ENCODE measurements at regions not wholly inside any gene's neighbourhood (a gene's known extent, or its start where the extent isn't known, plus 50 kb on each side); places are given as distances from the start of the nearest gene placed in this dataset.

- ChIA-PET RAD21 (ENCODE audit: unreplicated experiment) (no interaction called here), CTCF (interaction anchor here (0.6 kb wide), 1 partner anchor 13 kb away, joined by 3 read pairs; no protein-coding TSS in a partner anchor), SMC1A (ENCODE audit: uncharacterized antibody, unreplicated experiment) (interaction anchor here (0.7 to 1.6 kb wide), 3 partner anchors 8 to 338 kb away, joined by 3 to 4 read pairs (median 3); no protein-coding TSS in a partner anchor), POLR2A (no interaction called here)
- Histone ChIP-seq H3K36me3 (ENCODE audit: control insufficient read depth in 2 of 2, insufficient read depth in 2 of 2, low read length in 1 of 2) (no peaks in the 10 kb centered on the region), H3K4me1 (ENCODE audit: control insufficient read depth, insufficient read depth, low read length) (no peaks in the 10 kb centered on the region), H3K9me3 (replicated peaks; ENCODE audit: control insufficient read depth, insufficient read depth, low read length) (no peaks in the 10 kb centered on the region; the same call in 2 of the 3 replicates), H4K20me1 (ENCODE audit: control insufficient read depth, insufficient read depth) (no peaks in the 10 kb centered on the region), H3K27me3 (replicated peaks in 1 of 2; ENCODE audit: control insufficient read depth in 2 of 2, insufficient read depth in 2 of 2, low read length in 1 of 2) (no peaks in the 10 kb centered on the region; a peak in 2 of 4 replicates), H3K27ac (ENCODE audit: control insufficient read depth, insufficient read depth) (no peak overlapping the region), H3K4me3 (no peak overlapping the region), H3K79me2 (ENCODE audit: control insufficient read depth, insufficient read depth, low read length) (no peaks in the 10 kb centered on the region), H3K9ac (ENCODE audit: control insufficient read depth, insufficient read depth, low read length) (no peak overlapping the region), H2AFZ (ENCODE audit: control insufficient read depth, low read depth, low read length) (no peak overlapping the region), H3K4me2 (ENCODE audit: control insufficient read depth, insufficient read depth) (no peak overlapping the region)
- FAIRE-seq = no peak
- intact Hi-C loops (cut with micrococcal nuclease; ENCODE audit: unreplicated experiment) = no loop called here
- WGBS (ENCODE audit: insufficient coverage, insufficient replicate concordance, low lambda C conversion rate, missing lambda C conversion rate) = 34% methylated on average over 4 of the region's 4 CpGs
- no TSS peak for BruUV-seq (replicated peaks)
- no peak for ATAC-seq
- no peak for DNase-seq (ENCODE audit: low read depth, low spot score)
- in situ Hi-C loops (cut with MboI) = no loop called here
- TF ChIP-seq POLR2AphosphoS2 (IDR thresholded peaks at IDR 0.05; ENCODE audit: low read depth, low read length) = no peak
- TF ChIP-seq MTA2 (IDR thresholded peaks at IDR 0.05; ENCODE audit: low read depth) = no peak
- no peak for TF ChIP-seq PBX3 (IDR thresholded peaks at IDR 0.05; ENCODE audit: insufficient replicate concordance, low read depth, low read length)
- TF ChIP-seq GABPA (IDR thresholded peaks at IDR 0.05; ENCODE audit: low read depth) = no peak
- TF ChIP-seq NR2C1 (IDR thresholded peaks at IDR 0.05) = no peak
- TF ChIP-seq REST (IDR thresholded peaks at IDR 0.05; ENCODE audit: low read depth, low read length) = no peak
- peak; percentile 61; the same call in 1 of the 2 replicates for TF ChIP-seq NFXL1 (IDR thresholded peaks at IDR 0.05; ENCODE audit: borderline replicate concordance)
- peak; percentile 72 for TF ChIP-seq USF1 (IDR thresholded peaks at IDR 0.05; ENCODE audit: borderline replicate concordance, extremely low read length, insufficient read depth, low read depth, low read length)
- TF ChIP-seq ZBTB33 (IDR thresholded peaks at IDR 0.05) = no peak
- TF ChIP-seq POLR2A (IDR thresholded peaks at IDR 0.05; ENCODE audit: low read depth, low read length) = no peak
- TF ChIP-seq MEF2A (IDR thresholded peaks at IDR 0.05; ENCODE audit: insufficient read depth, low read depth, low read length) = no peak
- no peak for TF ChIP-seq NKRF (conservative IDR thresholded peaks at IDR 0.05)
- TF ChIP-seq NFYB (IDR thresholded peaks at IDR 0.05; ENCODE audit: insufficient read depth, low read depth, low read length) = peak; percentile 74
- TF ChIP-seq STAT3 (IDR thresholded peaks at IDR 0.05; ENCODE audit: low read depth, low read length) = no peak
These were observed 497.4 kb upstream of the SULF2 start for GRCh38 chr20:48282591-48283228.
